GM12872 (cell line): ENCODE measurements at regions not wholly inside any gene's neighbourhood (a gene's known extent, or its start where the extent isn't known, plus 50 kb on each side); places are given as distances from the start of the nearest gene placed in this dataset.

Source experiments
- TF ChIP-seq, protein P1 (sequence below): IDR thresholded peaks from 3 replicates; pipeline ENCODE4 v1.5.1; 2011; ENCODE audit warnings: low read depth, mild to moderate bottlenecking, low read length, moderate library complexity; ENCODE audit not compliant: insufficient read depth

DNA sequence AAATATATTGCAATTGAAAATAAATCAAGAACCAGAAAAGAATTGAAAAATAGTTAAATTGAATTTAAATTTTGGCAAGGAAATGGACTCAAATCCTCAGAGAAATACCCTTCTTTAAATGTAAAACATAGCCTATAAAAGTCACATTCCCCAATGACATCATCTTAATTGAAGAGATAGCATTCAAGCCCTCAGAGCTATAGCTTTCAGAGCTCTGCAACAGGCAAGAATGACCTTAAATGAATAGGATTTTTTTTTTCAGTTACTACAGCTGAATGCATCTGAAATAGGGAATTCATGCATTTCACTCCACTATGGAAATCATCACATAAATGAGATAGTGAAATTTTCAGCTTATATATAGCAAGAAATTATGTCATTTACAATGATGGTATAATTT, 1049.0 kb downstream of the OLFM4 start:
- TF ChIP-seq, protein P1, sequence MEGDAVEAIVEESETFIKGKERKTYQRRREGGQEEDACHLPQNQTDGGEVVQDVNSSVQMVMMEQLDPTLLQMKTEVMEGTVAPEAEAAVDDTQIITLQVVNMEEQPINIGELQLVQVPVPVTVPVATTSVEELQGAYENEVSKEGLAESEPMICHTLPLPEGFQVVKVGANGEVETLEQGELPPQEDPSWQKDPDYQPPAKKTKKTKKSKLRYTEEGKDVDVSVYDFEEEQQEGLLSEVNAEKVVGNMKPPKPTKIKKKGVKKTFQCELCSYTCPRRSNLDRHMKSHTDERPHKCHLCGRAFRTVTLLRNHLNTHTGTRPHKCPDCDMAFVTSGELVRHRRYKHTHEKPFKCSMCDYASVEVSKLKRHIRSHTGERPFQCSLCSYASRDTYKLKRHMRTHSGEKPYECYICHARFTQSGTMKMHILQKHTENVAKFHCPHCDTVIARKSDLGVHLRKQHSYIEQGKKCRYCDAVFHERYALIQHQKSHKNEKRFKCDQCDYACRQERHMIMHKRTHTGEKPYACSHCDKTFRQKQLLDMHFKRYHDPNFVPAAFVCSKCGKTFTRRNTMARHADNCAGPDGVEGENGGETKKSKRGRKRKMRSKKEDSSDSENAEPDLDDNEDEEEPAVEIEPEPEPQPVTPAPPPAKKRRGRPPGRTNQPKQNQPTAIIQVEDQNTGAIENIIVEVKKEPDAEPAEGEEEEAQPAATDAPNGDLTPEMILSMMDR = no peak

DNA sequence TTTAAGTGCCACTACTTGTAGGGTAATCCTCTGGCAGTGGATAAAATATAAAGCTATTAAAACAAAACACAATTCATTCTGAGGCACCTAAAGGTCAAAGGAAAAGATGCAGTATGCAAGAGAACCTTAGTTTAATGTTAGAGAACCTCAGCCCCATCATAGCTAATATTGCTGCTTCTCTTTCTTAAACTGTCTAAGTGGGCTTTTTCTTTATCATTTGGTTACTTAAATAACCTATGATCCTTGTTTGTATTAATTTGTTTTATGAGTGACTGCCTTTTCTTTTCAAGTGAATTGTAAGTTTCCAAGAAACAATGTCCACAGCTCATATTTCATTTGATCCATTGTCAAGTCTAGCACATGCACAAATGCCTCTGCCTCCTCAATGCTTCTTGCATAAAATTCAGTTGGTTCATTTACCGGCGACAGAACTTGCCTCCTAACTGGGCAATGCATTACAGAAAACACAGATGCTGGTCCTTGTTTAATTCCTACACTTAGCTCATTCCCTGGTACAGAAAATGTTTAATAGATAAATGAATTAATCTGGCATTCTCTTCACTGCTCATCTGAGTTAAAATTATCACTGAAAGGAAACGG, 1049.8 kb downstream of the OLFM4 start:
- TF ChIP-seq, protein P1 = no peak

DNA sequence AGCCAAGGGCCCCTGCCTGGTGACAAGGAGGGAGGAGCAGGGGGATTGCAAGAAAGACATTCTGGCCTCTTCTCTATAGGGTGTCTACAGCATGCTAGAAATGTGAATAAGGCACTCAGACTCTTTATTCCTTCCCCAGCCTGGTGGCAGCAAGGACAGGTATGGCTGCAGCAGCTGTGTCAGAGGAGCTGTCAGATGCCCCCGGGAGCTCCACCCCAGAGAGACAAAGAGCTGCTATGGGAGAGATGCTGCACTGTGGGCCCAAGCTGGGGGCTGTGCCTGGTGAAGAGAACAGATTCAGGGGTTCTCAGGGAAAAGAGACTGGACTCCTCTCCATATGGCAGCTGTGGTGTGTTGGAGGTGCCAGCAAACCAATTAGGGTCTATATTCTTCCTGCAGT, 1063.3 kb downstream of the OLFM4 start:
- TF ChIP-seq, protein P1 = no peak

DNA sequence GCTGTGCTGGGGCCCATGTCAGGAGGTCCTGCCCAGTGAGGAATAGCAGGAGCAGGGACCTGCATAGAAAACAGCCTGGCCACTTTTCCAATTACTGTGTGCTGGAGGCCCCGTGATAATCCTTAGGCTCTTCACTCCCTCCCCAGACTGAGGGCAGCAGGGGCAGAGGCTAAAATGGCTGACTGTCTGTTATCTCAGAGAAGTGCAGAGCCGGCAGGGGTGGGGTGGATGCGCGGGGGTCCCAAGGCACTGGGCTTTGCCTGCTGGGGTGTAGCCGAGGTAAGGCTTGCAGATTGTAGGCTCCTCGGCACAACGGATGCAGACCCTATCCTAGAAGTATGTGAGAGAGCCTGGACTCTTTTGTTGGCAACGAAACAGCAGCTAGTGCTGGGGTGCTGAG, 1064.1 kb downstream of the OLFM4 start:
- TF ChIP-seq, protein P1 = no peak

DNA sequence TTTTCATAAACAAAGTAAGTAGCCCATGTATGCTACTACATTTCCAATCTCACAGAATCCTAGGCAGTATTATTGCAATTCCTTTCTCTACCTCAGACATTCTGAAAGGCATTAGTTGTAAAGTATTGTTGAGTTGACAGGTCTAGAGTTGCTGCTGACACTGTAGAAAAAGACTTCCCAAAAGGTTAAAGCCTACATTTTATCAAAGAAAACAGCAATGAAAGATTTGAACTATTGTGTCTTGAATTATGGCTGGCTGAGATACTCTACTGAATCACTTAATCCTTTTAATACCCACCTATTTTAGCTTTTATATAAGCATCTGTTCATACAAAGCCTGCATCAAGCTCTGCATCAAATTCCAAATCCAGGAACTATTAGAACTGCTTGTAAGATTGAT, 1082.0 kb downstream of the OLFM4 start:
- TF ChIP-seq, protein P1 = no peak

DNA sequence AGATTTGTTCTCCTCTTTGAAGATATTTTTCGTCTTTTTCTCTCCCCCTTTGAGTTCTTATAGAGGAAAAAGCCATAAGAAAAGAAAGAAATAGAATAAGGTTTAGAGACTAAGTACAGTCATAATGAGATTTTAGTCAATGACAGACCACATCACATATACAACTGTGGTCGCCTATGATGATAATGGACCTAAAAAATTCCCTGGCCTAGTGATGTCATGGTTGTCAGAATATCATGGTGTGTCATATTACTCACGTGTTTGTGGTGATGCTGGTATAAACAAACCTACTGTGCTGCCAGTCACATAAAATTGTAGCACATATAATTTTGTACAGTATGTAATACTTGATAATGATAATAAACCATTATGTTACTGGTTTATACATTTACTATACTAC, 1096.1 kb downstream of the OLFM4 start:
- TF ChIP-seq, protein P1 = no peak

DNA sequence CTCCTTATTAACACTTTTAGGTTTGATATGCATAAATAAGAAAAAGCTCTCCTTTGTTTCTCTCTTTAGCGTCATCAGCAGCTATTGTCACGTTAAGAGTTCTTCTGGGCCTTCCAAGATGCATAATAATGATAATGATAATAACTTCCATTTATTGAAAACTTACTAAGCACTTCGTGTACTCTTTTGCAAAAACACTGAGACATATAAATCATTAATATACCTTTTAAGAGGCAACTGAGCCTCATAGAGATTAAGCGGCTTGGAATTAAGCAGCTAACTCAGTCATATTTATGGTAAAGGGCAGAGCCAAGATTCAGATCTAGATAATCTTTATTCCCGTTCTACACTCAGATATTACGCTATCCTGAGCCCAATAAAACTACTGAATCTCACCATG, 1105.1 kb downstream of the OLFM4 start:
- TF ChIP-seq, protein P1 = no peak

DNA sequence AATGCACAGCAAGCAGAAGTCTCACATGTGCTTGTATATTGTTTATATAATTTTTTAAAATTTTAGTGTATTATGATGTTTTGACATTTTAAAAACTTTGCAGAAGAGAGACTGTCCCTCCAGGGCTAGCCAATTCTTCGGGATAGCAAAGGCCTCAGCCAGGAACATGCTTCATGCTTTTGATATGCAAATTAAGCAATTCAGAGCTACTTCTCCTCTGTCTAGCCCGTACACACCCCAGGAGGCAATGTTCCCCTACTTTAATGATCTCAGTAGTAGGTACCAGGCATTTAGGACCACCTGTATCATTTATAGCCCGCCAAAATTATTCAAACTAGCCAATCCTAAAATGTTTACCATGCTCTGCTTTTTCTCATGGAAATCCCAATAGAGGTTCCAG, 1116.2 kb downstream of the OLFM4 start:
- TF ChIP-seq, protein P1 = no peak
